GM21737 (cell line): ENCODE measurements at regions not wholly inside any gene's neighbourhood (a gene's known extent, or its start where the extent isn't known, plus 50 kb on each side); places are given as distances from the start of the nearest gene placed in this dataset.
"Not testable (repeated sequence)": the region's sequence is repeated elsewhere in the genome, so short reads cannot be mapped to it uniquely, and the experiment has no call there.

ENCODE experiments used
- ATAC-seq: cut with Tn5 transposase; IDR thresholded peaks from one replicate; pipeline ENCODE4 v1.9.1; 2021; ENCODE audit warnings: mild to moderate bottlenecking, moderate library complexity; ENCODE audit not compliant: unreplicated experiment

DNA sequence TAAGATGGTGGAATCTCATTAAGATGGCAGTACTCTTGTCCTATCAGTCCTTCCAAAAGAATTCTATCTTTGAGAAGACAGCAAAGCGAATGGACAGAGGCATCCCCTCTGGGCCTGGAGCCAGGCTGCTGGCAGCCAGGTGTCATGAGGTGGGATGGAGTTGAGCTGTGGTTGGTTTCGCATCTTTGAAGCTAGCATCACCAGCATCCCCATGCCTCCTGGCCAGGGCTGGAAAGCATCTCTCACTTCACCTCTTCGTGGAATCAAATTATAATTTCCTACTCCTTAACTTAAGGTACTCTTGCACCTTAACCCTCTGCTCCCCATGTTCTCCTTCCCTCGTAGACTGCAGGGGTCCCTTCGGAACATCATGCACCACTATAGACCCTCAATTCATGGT lies 248.3 kb downstream of the GADD45G start:
- no peak for ATAC-seq

DNA sequence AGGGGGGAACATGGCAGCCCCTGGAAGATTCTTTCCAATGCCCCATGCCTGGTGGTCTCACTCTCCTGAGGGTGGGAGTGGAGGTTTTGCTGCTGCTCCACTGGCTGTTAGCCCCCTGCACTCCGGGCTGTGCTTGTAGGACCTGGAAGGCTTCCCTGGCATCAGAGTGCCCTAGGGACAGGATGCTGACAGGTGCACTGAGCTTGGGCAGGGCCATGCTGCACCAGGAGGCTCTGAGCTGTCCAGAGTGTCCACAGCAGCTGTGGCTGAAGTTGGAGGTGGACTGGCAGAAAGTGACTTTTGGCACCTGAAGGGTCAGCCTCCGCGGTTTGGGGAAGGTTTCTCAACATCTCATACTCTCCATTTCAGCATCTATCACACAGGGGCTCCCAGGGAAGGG lies 249.1 kb downstream of the GADD45G start:
- ATAC-seq: no peak

DNA sequence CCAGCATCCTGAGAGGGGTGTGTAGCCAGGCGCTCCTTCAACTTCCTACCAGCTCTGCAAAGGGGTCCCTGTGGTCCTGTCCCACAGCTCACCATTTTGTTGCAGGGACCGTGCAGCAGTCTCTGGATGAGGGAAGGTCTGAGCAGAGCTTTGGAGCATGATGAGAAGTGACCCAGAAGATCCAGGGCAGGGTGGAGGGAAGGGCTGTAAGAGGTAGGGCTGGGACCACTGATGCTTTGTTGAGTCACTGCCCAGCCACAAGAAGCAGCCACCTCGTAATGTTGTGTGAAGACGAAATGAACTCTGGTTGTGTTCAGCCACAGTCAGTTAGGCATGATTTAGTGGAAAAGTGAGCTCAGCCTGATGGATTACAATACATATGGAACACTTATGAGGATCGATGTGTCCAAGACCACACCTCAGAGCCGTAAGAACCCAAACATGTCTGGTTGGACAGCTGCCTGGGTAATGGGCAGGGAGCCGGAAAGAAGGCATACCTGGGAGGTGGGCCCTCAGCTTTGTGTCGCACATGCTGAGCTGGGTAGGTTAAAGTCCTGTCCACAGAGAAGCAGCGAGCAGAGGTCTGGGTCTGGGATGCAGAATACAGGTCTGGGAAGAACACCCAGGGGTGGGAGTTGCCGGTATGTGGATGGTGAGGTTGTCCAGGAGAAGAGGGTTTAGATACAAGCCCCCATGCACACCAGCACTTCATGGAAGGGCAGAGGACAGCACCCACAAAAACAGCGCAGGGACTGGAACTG lies 250.1 kb downstream of the GADD45G start:
- no peak for ATAC-seq

DNA sequence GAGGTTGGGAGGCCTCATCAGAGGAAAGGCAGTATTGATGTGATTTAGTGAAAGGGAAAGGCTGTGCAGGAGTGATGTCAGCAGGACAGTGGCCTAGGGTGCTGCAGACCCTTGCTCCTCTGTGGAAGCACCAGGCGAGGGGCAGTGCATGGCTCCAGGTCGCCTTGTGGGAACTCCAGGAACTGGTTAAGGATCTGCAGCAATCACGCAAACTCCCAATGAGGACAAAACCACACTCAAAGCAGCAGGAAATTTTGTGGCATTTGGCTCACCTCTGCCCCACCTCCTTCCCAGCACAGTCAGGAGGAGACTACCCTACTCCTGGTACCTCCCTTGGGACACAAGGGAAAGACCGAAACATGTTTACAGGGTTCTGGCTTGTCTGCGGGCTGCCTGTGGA lies 251.5 kb downstream of the GADD45G start:
- ATAC-seq: not testable (repeated sequence)

DNA sequence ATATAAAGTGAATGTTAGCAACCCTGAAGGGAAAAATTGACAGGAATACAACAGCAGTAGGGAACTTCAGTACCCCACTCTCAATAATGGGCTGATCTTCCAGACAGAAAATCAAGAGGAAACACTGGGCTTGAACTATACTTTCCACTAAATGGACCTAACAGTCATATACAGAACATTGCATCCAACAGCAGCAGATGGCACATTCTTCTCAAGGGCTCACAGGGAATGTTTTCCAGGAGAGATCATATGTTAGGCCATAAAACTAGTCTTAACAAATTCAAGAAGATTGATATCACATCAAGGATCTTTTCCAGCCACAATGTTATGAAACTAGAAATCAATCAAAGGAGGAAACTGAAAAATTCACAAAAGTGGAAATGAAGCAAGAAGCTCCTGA lies 252.1 kb downstream of the GADD45G start:
- not testable (repeated sequence) for ATAC-seq

DNA sequence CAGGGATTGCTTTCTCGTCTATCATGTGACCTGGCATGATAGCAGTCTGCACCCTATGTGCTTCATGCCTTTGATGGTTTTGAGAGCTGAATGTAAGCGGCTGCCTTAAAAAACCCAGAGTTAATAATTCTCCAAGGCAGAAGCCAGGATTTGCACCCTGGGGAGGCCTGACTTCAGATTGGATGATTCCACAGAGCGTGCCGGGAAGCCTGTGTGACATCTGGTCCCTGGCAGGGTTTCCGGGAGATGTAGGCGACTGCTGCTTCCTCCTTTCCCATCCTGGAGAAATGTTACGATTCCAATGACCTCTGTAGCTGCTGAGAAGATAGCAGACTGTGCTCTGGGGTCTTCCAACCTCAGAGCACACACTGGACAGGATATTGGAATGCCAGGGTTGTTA lies 255.0 kb downstream of the GADD45G start:
- ATAC-seq: not testable (repeated sequence)

DNA sequence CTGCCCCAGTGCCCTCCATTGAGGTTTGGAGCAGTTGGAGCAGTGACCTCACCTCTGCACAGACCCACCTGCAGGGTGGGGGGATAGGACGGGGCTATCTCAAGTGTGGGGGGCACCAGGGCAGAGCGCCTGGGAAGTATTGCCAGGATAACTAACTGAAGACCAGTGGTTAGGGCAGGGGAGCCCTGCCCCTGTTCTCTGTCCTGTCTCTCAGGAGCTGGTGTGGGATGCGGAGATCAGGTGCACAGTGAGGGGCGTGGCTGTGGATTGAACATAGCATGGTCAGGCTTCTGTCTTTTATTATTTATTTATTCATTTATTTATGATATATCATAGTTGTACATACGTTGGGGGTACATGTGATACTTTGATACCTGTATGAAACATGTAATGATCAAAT lies 256.6 kb downstream of the GADD45G start:
- not testable (repeated sequence) for ATAC-seq

DNA sequence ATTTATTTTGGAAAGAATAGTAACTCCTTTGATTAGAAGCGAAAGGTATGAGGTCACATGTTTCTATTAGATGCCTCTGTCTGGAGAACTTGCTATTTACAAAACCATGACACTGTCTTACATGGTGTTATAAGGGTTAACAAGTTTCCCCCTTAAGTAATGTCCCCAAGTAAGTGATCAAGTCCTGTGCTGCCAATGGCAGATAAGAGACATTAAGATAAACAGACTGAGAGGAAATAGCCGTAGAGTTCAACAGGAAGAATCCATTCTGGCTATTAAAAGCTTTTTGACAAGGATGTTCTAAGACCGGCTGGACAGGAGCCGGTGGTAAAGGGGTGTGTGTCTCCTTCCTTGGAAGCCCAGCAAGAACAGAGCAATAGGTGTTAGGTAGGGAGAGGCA lies 257.5 kb downstream of the GADD45G start:
- no peak for ATAC-seq

DNA sequence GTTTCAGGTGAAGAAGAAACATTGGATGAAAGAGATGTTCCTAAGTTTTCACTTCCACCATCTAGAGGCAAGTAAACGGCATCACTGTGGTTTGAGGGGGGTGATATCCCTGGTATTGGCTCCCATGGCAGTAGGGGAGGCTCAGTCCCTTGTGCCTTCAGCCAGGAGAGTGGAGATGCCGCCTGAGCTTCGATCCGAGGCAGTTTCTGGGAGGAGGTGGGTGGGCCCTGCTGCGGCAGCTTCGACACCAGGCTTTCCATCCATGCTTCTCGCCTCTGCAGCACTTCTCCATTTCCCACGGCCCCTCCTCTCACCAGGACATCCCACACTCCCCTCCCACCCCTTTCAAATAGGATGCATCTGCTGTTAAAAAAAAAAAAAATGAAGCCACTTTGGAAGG lies 258.3 kb downstream of the GADD45G start:
- no peak for ATAC-seq

DNA sequence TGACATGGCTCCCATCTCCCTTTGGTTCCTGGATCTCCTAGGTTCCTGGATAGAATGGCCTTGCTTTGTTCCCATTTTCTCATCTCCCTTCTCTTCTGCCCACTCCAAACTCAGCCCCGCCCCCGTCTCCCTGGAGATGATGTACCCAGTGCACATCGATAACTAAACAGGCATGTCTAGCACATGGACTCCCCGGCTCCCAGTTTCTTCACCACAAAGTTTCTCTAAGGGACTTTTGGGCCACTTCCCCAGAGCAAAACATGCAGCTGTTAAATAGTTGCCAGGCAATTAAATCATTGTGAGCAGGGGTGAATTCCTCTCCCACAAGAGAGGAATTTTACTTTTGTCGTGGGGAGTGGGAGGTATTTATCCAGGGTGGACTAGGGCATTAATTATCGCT lies 259.0 kb downstream of the GADD45G start:
- ATAC-seq: no peak

DNA sequence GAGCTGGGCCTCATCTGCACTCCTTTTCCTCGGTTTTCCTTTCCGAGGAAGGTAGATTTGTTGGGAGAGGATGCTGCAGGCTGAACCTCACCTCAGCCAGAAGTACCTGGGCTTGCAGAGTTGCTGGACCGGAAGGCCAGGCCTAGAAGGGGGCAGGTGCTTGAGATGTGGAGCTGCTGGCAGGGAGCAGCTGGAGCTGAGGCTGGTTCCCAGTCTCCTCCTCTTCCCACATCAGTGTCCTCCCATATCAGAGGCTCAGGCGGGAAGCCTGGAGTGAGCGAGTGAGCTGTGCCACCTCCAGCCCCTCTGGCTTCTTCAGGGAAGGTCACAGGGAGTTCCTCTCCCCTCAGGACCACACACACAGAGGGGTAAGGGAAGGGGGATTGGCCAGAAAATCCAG lies 259.4 kb downstream of the GADD45G start:
- no peak for ATAC-seq

DNA sequence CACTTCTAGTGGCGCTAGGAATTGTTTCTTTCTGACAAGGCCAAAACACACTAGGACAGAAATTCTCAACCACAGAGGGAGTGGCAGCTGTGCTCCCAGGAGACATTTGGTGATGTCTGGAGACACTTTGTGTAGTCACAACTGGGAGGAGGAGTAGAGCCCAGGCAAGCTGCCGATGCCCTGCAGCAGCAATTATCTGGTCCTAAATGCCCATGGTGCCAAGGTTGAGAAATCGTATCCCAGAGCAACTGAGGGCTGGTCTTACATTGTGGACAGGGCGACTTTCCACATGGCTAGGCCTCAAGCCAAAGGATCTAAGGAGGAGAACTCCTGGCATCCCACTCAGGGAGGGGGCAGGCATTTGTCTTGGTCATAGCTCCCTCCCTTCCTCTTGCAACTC lies 259.9 kb downstream of the GADD45G start:
- no peak for ATAC-seq

DNA sequence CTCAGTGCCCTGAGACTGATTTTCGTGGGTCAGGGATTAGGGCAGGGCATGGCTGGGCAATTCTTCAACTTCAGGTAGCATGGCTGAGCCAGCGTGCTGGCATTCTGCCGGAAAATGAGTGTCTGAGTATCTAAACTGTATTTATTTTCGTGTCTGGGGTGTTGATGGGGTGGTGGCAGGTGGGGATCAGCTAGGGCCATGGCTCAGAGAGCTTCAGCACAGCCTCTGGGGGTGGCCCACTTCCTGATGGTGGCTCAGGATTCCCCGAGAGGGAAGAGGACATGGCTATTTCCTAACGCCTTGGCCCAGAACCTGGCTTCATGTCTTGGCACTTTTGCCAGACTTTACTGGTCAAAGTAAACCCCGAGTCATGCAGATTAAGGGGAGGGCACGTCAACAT lies 260.5 kb downstream of the GADD45G start:
- no peak for ATAC-seq

DNA sequence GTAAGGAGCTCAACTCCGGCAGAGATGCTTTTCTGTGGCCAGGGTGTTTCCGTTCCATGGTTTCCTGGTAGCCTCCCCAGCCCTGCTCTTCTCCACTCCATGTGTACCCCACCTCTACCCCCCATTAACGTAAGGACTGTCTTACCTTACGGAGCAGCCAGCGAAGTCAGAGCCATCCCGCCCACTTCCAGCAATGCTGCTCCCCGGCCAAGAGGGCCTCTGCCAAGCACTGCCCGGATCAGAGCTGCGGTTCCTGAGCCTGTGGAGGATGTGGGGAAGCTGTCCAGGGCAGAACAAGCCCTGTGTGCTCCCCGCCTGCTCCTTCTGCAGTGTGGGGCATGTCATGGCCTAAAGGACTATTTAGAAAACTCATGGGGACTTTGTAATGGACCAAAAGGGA lies 261.2 kb downstream of the GADD45G start:
- no peak for ATAC-seq

DNA sequence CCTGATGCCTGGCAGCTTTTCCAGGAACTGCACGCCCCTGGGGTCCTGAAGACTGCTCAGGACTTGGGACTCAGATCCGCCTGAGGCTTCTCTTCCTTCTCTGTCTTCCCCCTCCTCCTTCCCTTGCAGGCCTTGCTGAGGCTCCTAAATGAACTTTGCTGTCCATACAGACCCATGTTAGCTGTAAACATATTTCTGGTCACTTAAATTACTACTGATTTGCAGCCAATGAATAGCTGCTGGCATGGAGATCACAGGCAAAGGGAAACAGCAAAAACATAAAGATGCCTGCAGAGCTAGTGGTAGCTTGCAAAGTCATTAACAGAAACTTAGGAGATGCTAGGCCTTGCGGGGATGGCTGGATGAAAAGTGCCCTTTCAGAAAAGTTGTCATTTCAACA lies 261.9 kb downstream of the GADD45G start:
- ATAC-seq: no peak

DNA sequence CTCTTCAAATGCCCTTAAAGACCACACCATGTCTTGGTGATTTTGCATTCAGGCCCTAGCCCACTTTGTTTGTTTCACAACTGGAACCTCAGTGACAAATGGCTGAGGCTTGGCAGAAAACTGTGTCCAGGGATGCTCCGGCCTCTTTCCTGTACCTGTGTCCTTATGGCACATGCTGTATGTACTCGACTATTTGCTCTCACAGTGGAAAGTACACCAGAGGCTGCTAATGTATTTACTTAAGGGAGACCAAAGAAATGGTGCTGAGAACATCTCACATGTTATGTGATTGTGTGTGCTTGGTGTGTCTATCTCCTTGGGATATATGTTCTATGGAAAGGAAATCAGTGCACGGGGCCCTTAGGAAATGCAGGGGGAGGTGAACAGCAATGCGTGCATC lies 263.3 kb downstream of the GADD45G start:
- ATAC-seq: no peak

DNA sequence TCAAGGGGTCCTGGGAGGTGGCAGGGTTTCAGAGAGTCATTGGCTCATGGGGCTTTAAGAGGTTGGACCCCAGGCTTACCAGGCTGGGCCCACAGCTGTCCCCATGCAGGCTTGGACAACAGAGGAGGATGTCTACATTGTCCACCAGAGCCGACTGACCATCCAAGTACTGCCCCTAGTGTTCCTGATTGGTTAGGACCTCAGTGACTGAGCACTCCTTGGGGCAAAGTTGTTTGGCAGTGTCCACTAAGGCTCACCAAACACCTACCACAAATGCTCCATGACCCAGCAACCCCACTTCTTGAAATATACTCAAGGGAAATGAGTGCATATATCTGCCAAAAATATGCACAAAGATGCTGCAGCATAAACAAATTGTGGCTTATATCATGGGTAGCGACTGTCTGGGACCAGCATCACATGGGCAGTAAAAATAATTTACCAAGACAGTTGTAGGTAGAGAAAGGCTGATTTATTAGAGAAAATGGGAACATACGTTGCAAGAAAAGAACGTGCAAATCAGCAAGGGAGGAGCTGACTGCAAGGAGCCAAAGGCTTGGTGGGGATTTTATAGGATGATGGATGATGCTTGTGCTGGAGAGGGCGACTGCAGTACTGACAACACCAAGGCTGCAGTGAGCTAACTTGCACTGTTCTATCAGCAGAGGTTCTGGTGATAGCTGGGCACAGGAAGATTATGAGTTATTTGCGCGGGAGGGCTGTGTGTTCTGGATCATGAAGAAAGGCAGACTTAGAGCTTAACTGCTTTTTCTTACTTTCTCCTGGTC lies 265.2 kb downstream of the GADD45G start:
- ATAC-seq: no peak

DNA sequence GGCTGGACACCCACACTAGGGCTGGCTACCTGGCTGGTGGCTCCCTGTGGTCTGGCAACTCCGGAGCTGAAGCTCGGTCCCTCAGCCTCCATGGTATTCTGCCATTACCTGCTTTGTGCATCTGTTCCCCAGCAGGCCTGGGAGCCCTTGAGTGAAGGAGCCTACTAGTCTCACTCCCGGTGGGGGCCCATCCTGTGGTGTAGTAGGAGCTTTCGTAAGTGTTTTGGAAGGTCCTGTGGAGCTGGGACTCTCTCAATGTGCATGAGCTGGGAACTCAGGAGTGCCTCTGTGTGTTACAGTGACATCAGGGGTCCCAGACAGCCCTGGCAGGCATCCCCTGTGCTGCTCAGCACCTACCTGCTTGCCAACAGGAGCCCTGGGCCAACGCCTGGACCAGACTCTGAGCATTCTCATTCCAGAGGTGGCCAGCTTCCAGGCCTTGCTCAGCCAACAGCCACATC lies 267.1 kb downstream of the GADD45G start:
- ATAC-seq: no peak

DNA sequence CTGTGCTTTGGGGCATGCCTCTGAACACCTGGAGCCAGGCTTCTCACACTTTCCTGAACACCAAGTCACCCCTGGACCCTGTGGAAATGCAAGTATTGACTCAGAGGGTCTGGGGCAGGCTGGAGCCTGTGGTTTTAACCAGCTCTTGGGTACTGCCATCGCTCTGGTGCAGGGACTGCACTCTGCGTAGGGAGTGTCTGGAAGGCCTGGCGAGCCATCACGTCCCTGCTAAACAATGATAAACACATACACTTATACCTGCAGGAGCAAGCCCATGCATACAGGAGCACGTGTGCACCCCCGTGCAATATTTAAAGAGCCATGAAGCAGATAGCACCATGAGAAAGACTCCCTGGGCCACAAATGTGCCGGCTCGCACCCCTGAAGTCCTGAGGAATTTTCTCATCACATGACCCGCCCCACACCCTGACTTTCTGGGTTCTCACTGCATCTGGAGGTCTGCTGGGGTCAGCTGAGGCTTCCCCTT lies 267.7 kb downstream of the GADD45G start:
- no peak for ATAC-seq

DNA sequence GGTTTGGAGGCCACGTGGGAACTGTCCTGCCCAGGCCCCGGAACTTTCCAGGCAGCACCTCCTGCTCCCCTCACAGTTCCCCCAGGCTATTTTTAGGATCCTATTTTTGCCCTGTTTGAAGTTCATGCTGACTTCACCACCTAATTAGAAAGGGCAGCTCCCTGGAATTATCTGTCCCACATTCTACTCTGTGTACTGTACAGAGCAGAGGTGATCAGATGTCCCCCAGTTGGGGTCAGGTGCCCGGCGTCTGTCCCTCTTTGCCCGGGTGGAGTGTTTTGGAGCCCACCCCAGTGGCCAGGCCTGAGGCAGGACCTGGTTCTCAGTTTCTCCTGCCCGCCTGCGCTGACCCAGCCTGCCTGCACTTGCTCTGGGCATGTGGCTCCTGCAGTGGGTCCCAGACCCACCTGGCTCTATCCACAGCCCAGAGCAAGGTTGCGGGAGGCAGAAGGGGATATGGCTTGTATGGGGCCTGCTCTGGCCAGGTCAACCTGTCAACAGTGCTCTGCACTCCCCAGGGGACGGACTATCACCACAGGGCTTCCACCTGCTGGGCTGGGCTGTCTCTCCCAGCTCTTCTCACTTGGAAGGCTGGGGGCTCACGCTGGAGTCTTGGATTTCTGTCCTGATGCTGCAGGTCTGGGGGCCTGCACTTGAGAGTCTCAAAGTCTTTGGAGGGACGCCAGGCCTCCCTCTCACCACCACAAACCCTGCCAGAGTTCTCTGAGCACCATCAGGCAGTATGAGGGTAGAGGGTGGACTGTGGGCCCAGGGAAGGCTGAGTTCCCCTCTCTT lies 268.3 kb downstream of the GADD45G start:
- no peak for ATAC-seq

DNA sequence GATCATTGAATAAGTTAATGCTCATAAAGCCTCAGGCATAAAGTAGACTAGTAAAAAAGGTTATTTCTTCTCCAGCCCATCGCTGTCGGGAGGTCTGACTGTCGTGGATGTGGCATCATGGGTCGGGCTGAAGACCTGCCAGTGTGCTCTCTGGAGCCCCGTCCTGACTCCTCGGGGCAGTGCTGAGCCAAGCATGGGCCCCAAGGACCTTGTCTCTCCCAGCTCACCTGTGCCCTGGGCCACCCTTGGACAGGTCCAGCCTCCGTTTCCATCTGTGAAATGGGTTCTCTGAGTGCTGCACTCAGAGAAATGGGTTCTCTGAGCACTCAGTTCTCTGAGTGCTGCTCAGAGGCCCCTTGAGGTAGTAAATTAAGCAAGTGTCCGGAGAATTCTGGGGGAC lies 269.0 kb downstream of the GADD45G start:
- no peak for ATAC-seq
